Body of pancreas (tissue), 4 donors: ENCODE measurements at regions not wholly inside any gene's neighbourhood (a gene's known extent, or its start where the extent isn't known, plus 50 kb on each side); places are given as distances from the start of the nearest gene placed in this dataset.

Source experiments
- ATAC-seq: fragments of 150-250 bp; one replicate; pipeline ENCODE4 v1.9.1; 2016
- DNase-seq, 4 donors: peaks; one replicate each; pipeline ENCODE4 v3.0.0-alpha.2; 2019
- H3K27ac ChIP-seq, 4 donors: fragments of 200-600 bp; sonication (generic); 1 replicate in 3 of 4; 2 replicates in 1 of 4; pipeline versions ENCODE4 v1.5.1 to v1.6.1; 2016 to 2019; ENCODE audit warnings: mild to moderate bottlenecking in 1 of 4, mixed read lengths in 1 of 4, moderate library complexity in 1 of 4
- H3K27me3 ChIP-seq, 2 donors: fragments of 200-600 bp; sonication (generic); one replicate each; pipeline ENCODE4 v1.6.0; 2016; ENCODE audit warnings: mild to moderate bottlenecking in 1 of 2
- H3K36me3 ChIP-seq, 2 donors: fragments of 200-600 bp; sonication (generic); replicated peaks in 1 of 2; 2 replicates each; pipeline ENCODE4 v1.5.1; 2016; ENCODE audit warnings: low read depth in 2 of 2; ENCODE audit not compliant: insufficient read depth in 1 of 2
- H3K4me1 ChIP-seq: fragments of 200-600 bp; sonication (generic); one replicate; pipeline ENCODE4 v1.6.0; 2016
- H3K4me3 ChIP-seq, 2 donors: fragments of 200-600 bp; sonication (generic); 1 replicate in 1 of 2; 2 replicates in 1 of 2; pipeline ENCODE4 v1.5.1; 2016 to 2019
- H3K9me3 ChIP-seq, 3 donors: fragments of 200-600 bp; sonication (generic); 1 replicate in 2 of 3; 2 replicates in 1 of 3; pipeline ENCODE4 v1.5.1; 2016
- POLR2A ChIP-seq, 3 donors: fragments of 450-650 bp; IDR thresholded peaks; one replicate each; pipeline ENCODE4 v1.6.1; 2016; ENCODE audit warnings: antibody characterized with exemption in 3 of 3, mild to moderate bottlenecking in 2 of 3
- WGBS, 2 donors: methylation state at CpG; one replicate each; pipeline ENCODE4 v1.1.5; 2017; 5-methylcytosine and 5-hydroxymethylcytosine counted together
- intact Hi-C: fragments of 100-400 bp; cut with DNase I; formaldehyde crosslinking; loops from one replicate; pipeline ENCODE4 v1.15.1; 2023
- TF ChIP-seq, protein P1 (sequence below), 7 experiments: fragments of 450-650 bp in 4 of 7; fragments of 200-600 bp in 3 of 7; sonication (generic) in 3 of 7; IDR thresholded peaks; one replicate each; pipeline ENCODE4 v1.5.1; 2016 to 2019; ENCODE audit warnings: antibody characterized with exemption in 7 of 7

DNA sequence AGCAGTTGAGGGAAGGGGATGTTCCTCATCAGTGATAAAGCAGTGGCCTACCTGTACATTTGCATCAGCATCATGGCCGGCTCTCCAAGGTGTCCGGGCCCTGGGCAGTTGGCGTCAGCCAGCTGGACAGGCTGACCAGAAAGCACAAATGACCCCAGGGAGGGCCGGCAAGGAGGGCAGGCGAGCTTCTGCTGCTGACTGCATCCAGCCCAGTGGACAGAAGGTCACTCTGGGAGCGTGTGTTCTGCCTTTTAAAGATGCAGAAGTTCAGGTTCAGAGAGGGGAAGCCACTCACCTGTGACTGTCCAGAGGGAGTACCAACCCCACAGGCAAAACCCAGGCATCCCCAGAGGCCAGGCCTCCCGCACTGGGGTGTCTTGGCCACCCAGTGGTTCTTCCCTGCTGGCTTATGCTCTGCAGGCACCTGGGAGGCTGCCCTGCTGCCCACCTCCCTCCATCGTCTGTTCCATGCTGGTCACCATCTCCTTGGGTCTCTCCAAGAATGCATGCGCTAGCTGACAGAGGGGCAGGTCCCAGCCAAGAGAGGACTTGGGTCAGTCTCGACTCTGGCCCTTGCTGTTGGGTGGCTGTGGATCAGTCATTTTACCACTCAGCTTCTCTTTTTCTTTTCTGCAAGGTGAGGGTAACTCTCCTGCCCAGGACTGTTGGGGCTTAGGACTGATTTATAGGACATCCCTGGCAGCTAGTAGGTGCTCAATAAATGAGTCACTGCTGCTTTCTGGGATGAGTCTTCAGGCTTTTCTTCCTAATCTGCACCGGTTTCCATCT lies 89.9 kb downstream of the INHBB start:
- Histone ChIP-seq H3K27ac (no peak overlapping the region), H3K27me3 (no peaks in the 10 kb centered on the region), H3K9me3 (no peaks in the 10 kb centered on the region), H3K4me1 (no peaks in the 10 kb centered on the region), H3K36me3 (no peaks in the 10 kb centered on the region), H3K4me3 (no peak overlapping the region)
- ATAC-seq (no peak), DNase-seq (no peak)
- 84 to 92% methylated on average over 11 of the region's 11 CpGs for WGBS, 2 donors
- TF ChIP-seq POLR2A (IDR thresholded peaks at IDR 0.05) = no peak
- TF ChIP-seq, protein P1, sequence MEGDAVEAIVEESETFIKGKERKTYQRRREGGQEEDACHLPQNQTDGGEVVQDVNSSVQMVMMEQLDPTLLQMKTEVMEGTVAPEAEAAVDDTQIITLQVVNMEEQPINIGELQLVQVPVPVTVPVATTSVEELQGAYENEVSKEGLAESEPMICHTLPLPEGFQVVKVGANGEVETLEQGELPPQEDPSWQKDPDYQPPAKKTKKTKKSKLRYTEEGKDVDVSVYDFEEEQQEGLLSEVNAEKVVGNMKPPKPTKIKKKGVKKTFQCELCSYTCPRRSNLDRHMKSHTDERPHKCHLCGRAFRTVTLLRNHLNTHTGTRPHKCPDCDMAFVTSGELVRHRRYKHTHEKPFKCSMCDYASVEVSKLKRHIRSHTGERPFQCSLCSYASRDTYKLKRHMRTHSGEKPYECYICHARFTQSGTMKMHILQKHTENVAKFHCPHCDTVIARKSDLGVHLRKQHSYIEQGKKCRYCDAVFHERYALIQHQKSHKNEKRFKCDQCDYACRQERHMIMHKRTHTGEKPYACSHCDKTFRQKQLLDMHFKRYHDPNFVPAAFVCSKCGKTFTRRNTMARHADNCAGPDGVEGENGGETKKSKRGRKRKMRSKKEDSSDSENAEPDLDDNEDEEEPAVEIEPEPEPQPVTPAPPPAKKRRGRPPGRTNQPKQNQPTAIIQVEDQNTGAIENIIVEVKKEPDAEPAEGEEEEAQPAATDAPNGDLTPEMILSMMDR (IDR thresholded peaks at IDR 0.05) = no peak
- intact Hi-C loops = no loop called here

DNA sequence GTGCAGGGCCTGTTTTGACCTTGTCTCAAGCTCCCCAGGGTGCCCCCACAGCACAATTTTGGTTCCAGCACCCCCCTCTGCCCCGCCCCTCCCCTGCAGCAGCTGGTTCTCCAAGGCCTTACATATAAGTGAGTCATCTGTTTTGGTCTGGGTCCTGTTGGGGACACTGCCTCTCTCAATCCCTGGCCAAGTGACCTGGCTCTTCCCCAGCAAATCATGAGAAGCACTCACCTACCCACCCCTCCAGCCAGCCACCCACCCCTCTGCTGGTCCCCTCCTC lies 90.5 kb downstream of the INHBB start:
- intact Hi-C loops = no loop called here
- 100% methylated on average over 1 of the region's 1 CpG for WGBS, 2 donors
- Histone ChIP-seq H3K36me3 (no peaks in the 10 kb centered on the region), H3K9me3 (no peaks in the 10 kb centered on the region), H3K4me3 (no peak overlapping the region), H3K27me3 (no peaks in the 10 kb centered on the region), H3K27ac (no peak overlapping the region), H3K4me1 (peaks cover 2% of the 10 kb centered on the region)
- peak in 1 of 4 donors; percentile 53 for DNase-seq
- no peak for ATAC-seq
- TF ChIP-seq, protein P1 (IDR thresholded peaks at IDR 0.05) = no peak
- no peak for TF ChIP-seq POLR2A (IDR thresholded peaks at IDR 0.05)

DNA sequence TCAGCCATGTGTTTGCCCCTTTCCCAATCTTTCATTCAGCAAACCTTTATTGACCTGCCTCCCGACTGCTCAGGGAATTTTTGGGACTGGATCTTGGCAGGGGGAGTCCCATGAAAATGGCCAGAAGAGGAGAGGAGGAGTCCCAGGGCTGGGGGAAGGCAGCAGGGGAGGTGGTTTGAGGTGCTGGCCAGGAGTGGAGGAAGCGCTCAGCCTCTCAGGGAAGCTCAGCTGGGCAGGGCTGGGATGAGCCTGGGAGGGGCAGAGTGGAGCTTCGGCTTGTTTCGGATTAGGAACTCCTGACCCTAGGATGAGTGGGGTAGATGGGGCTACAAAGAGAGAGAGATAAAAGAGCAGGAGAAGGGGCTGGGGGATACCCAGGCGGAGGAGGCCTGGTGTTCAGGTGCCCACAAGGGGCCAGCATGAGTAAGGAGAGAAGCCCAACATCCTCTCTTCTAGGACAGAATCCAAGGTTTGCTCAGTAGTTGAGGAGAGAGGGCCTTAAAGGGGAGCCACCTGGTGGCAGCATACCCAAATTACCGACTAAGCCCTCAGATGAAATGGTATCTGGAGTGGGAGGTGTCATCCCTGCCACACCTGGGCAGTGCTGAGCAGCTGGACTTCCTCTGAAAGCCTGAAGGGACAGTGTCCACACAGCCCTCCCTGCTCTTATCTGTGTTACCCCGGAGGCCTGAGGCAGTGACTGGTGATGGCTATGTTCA lies 91.1 kb downstream of the INHBB start:
- 70 to 82% methylated on average over 6 to 7 of the region's 7 CpGs for WGBS, 2 donors
- intact Hi-C loops = no loop called here
- peak; percentile 30 to 60 (median 48) for DNase-seq
- ATAC-seq = no peak
- Histone ChIP-seq H3K4me3 (no peak overlapping the region), H3K9me3 (no peaks in the 10 kb centered on the region), H3K27ac (no peak overlapping the region), H3K4me1 (peaks cover 9% of the 10 kb centered on the region), H3K27me3 (no peaks in the 10 kb centered on the region), H3K36me3 (no peaks in the 10 kb centered on the region)
- TF ChIP-seq, protein P1 (IDR thresholded peaks at IDR 0.05) = peak in 6 of 7 experiments; percentile 17 to 55 (median 43)
- no peak for TF ChIP-seq POLR2A (IDR thresholded peaks at IDR 0.05)

DNA sequence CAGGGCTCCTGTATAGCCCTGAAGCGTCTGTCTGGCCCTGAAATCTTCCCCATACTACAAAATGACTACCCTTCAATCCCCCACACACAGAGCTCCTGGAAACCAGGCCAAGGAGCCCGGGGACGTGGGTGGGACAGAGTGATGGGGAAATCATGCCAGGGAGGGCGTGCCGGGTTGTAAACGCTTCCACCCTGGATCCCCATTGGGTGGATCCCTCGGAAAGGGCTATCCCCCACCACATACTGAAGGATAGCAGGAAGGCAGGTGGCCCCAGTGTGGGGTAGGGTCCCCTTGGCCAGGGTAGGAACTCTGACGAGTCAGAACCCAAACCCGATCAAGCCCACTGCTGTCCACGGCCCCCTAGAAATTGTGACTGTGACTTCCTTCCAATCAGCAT lies 91.7 kb downstream of the INHBB start:
- ATAC-seq (no peak), DNase-seq (no peak)
- Histone ChIP-seq H3K4me1 (peaks cover 14% of the 10 kb centered on the region), H3K9me3 (no peaks in the 10 kb centered on the region), H3K36me3 (no peaks in the 10 kb centered on the region), H3K27me3 (no peaks in the 10 kb centered on the region), H3K27ac (no peak overlapping the region), H3K4me3 (no peak overlapping the region)
- intact Hi-C loops = no loop called here
- TF ChIP-seq, protein P1 (IDR thresholded peaks at IDR 0.05) = no peak
- no peak for TF ChIP-seq POLR2A (IDR thresholded peaks at IDR 0.05)
- WGBS, 2 donors = 91 to 93% methylated on average over 9 to 10 of the region's 10 CpGs
